Heart right ventricle (tissue), 16 donors: ENCODE measurements at regions not wholly inside any gene's neighbourhood (a gene's known extent, or its start where the extent isn't known, plus 50 kb on each side); places are given as distances from the start of the nearest gene placed in this dataset.

ENCODE experiments used
- ATAC-seq, 8 donors: fragments of 200-7000 bp; cut with Tn5 transposase; one replicate each; pipeline ENCODE4 v1.9.1; 2020; ENCODE audit warnings: mild to moderate bottlenecking in 8 of 8, moderate library complexity in 8 of 8, moderate number of reproducible peaks in 1 of 8
- DNase-seq, 2 donors: peaks; one replicate each; pipeline ENCODE4 v3.0.0-alpha.2; 2020
- H3K27ac ChIP-seq, 10 donors: fragments of 200-600 bp; sonication (generic) in 2 of 10; one replicate each; pipeline versions ENCODE4 v1.5.0 to v1.8.0; 2020 to 2022; ENCODE audit warnings: mild to moderate bottlenecking in 3 of 10
- H3K27me3 ChIP-seq, 7 donors: fragments of 200-600 bp; one replicate each; pipeline ENCODE4 v1.8.0; 2021 to 2022; ENCODE audit warnings: mild to moderate bottlenecking in 2 of 7
- H3K36me3 ChIP-seq, 9 donors: fragments of 200-600 bp; sonication (generic) in 1 of 9; one replicate each; pipeline versions ENCODE4 v1.5.0 to v1.8.0; 2020 to 2022; ENCODE audit warnings: mild to moderate bottlenecking in 2 of 9
- H3K4me1 ChIP-seq, 9 donors: fragments of 200-600 bp; sonication (generic) in 1 of 9; one replicate each; pipeline versions ENCODE4 v1.5.0 to v1.8.0; 2020 to 2022; ENCODE audit warnings: mild to moderate bottlenecking in 4 of 9
- H3K4me3 ChIP-seq, 10 donors: fragments of 200-600 bp; sonication (generic) in 2 of 10; one replicate each; pipeline versions ENCODE4 v1.5.0 to v1.8.0; 2020 to 2022; ENCODE audit warnings: mild to moderate bottlenecking in 7 of 10, moderate library complexity in 2 of 10
- H3K9me3 ChIP-seq, 11 donors: fragments of 200-600 bp in 10 of 11; sonication (generic) in 2 of 11; one replicate each; pipeline versions ENCODE4 v1.5.0 to v1.8.0; 2013 to 2022; ENCODE audit warnings: mild to moderate bottlenecking in 2 of 11, control low read depth in 1 of 11, moderate library complexity in 1 of 11
- WGBS, 2 donors: extraction: QIAGEN DNeasy Blood & Tissue Kit; methylation state at CpG; one replicate each; pipeline ENCODE4 v1.1.7; 2013; ENCODE audit warnings: inconsistent platforms in 1 of 2; 5-methylcytosine and 5-hydroxymethylcytosine counted together
- intact Hi-C, 10 donors: fragments of 100-400 bp; cut with DNase I; formaldehyde crosslinking; loops; one replicate each; pipeline versions ENCODE4 v1.11.1 to v1.14.2; 2022
- TF ChIP-seq, protein P1 (sequence below), 9 donors: fragments of 200-600 bp; sonication (generic) in 2 of 9; IDR thresholded peaks; one replicate each; pipeline versions ENCODE4 v1.5.0 to v1.8.0; 2021 to 2022; ENCODE audit warnings: antibody characterized with exemption in 9 of 9, mild to moderate bottlenecking in 5 of 9, moderate library complexity in 1 of 9
- donor health status: Arrhythmogenic right ventricular cardiomyopathy.
- donor health status: ischemic (EF 13 %, LVEDD 7.1; RV severe dilation, severe dysfunction).
- donor health status: healthy with polysubstance abuse.
- donor health status: DM: no; HTN: yes; CAD: no.
- donor health status: DM: no; HTN: no; CAD: no.
- donor health status: ischemic (EF 25% LVEDD 6.9; RV normal size, moderate dysfunction).
- donor health status: ischemic (EF 25% LVEDD 5.7; RV mildly dilated, moderate dysfunction).
- donor health status: healthy.
- donor health status: DM: yes; HTN: yes; CAD: no.
- donor health status: Ischemic cardiomyopathy.
- donor health status: ischemic (EF 35%, LVEDD 5.7; RV mildly dilated, moderate dysfunction).
- donor health status: nonischemic (EF 11% LVEDD 7.7; RV severe dilation, severe dysfunction).
- donor health status: DM: yes; HTN: yes; CAD: no.
- donor health status: PGD.
- donor health status: ischemic (EF 29% LVEDD 5.4; RV normal size, mild dysfunction).
- donor health status: nonischemic (EF 23%, LVEDD 6.1; RV moderate dilation, normal function).

DNA sequence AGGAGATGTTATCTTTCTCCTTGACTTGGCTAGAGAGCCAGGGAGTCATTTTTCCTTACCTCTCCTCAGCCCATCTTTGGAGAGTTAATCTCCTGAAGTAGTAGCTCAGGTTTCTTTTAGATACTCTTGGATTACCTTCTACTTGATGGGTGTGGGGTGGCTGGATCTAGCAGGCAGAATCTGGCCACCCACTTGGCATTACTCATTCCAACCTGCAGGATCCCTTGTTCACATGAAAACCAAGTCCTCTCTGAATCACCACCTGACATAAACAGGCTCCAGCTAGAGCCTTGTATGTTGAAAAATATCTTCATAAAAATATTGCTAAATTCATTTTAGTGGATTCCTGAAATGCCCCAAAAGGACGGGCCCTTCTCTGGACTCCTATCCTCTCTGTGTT is 250.6 kb upstream of the PLET1 start:
- no peak overlapping the region for H3K27ac ChIP-seq
- 66 to 78% methylated on average over 1 of the region's 1 CpG for WGBS, 2 donors
- no peaks in the 10 kb centered on the region for H3K9me3 ChIP-seq
- no peak overlapping the region for H3K4me3 ChIP-seq
- peaks cover 0 to 4% (median 0%) of the 10 kb centered on the region in 7 donors for H3K27me3 ChIP-seq
- ATAC-seq (no peak), DNase-seq (no peak)
- no peaks in the 10 kb centered on the region for H3K4me1 ChIP-seq
- H3K36me3 ChIP-seq: no peaks in the 10 kb centered on the region
- intact Hi-C loops: no loop called here
- TF ChIP-seq, protein P1, sequence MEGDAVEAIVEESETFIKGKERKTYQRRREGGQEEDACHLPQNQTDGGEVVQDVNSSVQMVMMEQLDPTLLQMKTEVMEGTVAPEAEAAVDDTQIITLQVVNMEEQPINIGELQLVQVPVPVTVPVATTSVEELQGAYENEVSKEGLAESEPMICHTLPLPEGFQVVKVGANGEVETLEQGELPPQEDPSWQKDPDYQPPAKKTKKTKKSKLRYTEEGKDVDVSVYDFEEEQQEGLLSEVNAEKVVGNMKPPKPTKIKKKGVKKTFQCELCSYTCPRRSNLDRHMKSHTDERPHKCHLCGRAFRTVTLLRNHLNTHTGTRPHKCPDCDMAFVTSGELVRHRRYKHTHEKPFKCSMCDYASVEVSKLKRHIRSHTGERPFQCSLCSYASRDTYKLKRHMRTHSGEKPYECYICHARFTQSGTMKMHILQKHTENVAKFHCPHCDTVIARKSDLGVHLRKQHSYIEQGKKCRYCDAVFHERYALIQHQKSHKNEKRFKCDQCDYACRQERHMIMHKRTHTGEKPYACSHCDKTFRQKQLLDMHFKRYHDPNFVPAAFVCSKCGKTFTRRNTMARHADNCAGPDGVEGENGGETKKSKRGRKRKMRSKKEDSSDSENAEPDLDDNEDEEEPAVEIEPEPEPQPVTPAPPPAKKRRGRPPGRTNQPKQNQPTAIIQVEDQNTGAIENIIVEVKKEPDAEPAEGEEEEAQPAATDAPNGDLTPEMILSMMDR (IDR thresholded peaks at IDR 0.05): no peak

GRCh38 chr11:112511911-112512310 is 251.3 kb upstream of the PLET1 start:
- H3K36me3 ChIP-seq: no peaks in the 10 kb centered on the region
- TF ChIP-seq, protein P1 (IDR thresholded peaks at IDR 0.05): no peak
- H3K4me1 ChIP-seq: no peaks in the 10 kb centered on the region
- H3K4me3 ChIP-seq: no peak overlapping the region
- H3K9me3 ChIP-seq: no peaks in the 10 kb centered on the region
- intact Hi-C loops: no loop called here
- ATAC-seq: no peak
- DNase-seq: no peak
- WGBS, 2 donors: 50 to 67% methylated on average over 1 of the region's 1 CpG
- no peak overlapping the region for H3K27ac ChIP-seq
- H3K27me3 ChIP-seq: peaks cover 0 to 4% (median 0%) of the 10 kb centered on the region in 7 donors

- WGBS, 2 donors: 70 to 87% methylated on average over 2 of the region's 2 CpGs
- no peak for DNase-seq
These were observed 252.8 kb upstream of the PLET1 start for GRCh38 chr11:112513417-112513816.

GRCh38 chr11:112514011-112514740 is 253.5 kb upstream of the PLET1 start:
- TF ChIP-seq, protein P1 (IDR thresholded peaks at IDR 0.05): no peak
- Histone ChIP-seq H3K4me3 (no peak overlapping the region), H3K27me3 (peaks cover 0 to 3% (median 0%) of the 10 kb centered on the region in 7 donors), H3K9me3 (no peaks in the 10 kb centered on the region), H3K36me3 (no peaks in the 10 kb centered on the region), H3K4me1 (no peaks in the 10 kb centered on the region), H3K27ac (no peak overlapping the region)
- no peak for ATAC-seq
- DNase-seq: no peak
- 76 to 78% methylated on average over 5 of the region's 5 CpGs for WGBS, 2 donors
- intact Hi-C loops: no loop called here

More at GRCh38 chr11:112513417-112513816, 252.8 kb upstream of the PLET1 start:
- TF ChIP-seq, protein P1 (IDR thresholded peaks at IDR 0.05): no peak
- Histone ChIP-seq H3K27me3 (peaks cover 0 to 3% (median 0%) of the 10 kb centered on the region in 7 donors), H3K4me1 (no peaks in the 10 kb centered on the region), H3K9me3 (no peaks in the 10 kb centered on the region), H3K36me3 (no peaks in the 10 kb centered on the region), H3K27ac (no peak overlapping the region), H3K4me3 (no peak overlapping the region)
- intact Hi-C loops: no loop called here
- ATAC-seq: no peak
